ENCODE measurements at regions not wholly inside any gene's neighbourhood (a gene's known extent, or its start where the extent isn't known, plus 50 kb on each side); places are given as distances from the start of the nearest gene placed in this dataset.
"Not testable (repeated sequence)": the region's sequence is repeated elsewhere in the genome, so short reads cannot be mapped to it uniquely, and the experiment has no call there.

GRCh38 chr5:158602981-158603380 lies 496.7 kb downstream of the EBF1 start:
- DNase-seq (ENCODE audit: low spot score): no peak

GRCh38 chr5:158601118-158601517 lies 498.6 kb downstream of the EBF1 start:
- no peak for DNase-seq (ENCODE audit: low spot score)

- DNase-seq (ENCODE audit: low spot score): no peak
Observed at GRCh38 chr5:158600679-158601078, 499.0 kb downstream of the EBF1 start.

GRCh38 chr5:158599157-158599556 lies 500.6 kb downstream of the EBF1 start:
- no peak for DNase-seq (ENCODE audit: low spot score)

- DNase-seq (ENCODE audit: low spot score): no peak
Observed at GRCh38 chr5:158594595-158595242, 505.0 kb downstream of the EBF1 start.

- DNase-seq (ENCODE audit: low spot score): no peak
Observed at GRCh38 chr5:158593925-158594324, 505.8 kb downstream of the EBF1 start.

GRCh38 chr5:158591301-158591863 lies 508.3 kb downstream of the EBF1 start:
- no peak for DNase-seq (ENCODE audit: low spot score)

GRCh38 chr5:158590746-158591300 lies 508.9 kb downstream of the EBF1 start:
- DNase-seq (ENCODE audit: low spot score): no peak

- DNase-seq (ENCODE audit: low spot score): no peak
Observed at GRCh38 chr5:158589939-158590338, 509.8 kb downstream of the EBF1 start.

GRCh38 chr5:158588617-158589016 lies 511.1 kb downstream of the EBF1 start:
- DNase-seq (ENCODE audit: low spot score): no peak

- no peak for DNase-seq (ENCODE audit: low spot score)
Observed at GRCh38 chr5:158586054-158586453, 513.7 kb downstream of the EBF1 start.

GRCh38 chr5:158582669-158583068 lies 517.0 kb downstream of the EBF1 start:
- DNase-seq (ENCODE audit: low spot score): not testable (repeated sequence)

GRCh38 chr5:158573829-158574228 lies 525.9 kb downstream of the EBF1 start:
- DNase-seq (ENCODE audit: low spot score): no peak

- no peak for DNase-seq (ENCODE audit: low spot score)
Observed at GRCh38 chr5:158570502-158570901, 529.2 kb downstream of the EBF1 start.

GRCh38 chr5:158569534-158569933 lies 530.2 kb downstream of the EBF1 start:
- no peak for DNase-seq (ENCODE audit: low spot score)

GRCh38 chr5:158565017-158565789 lies 534.5 kb downstream of the EBF1 start:
- no peak for DNase-seq (ENCODE audit: low spot score)

- no peak for DNase-seq (ENCODE audit: low spot score)
Observed at GRCh38 chr5:158563760-158564390, 535.8 kb downstream of the EBF1 start.

- DNase-seq (ENCODE audit: low spot score): no peak
Observed at GRCh38 chr5:158561562-158562190, 538.0 kb downstream of the EBF1 start.

- peak; percentile 5 for DNase-seq (ENCODE audit: low spot score)
Observed at GRCh38 chr5:158560170-158560569, 539.5 kb downstream of the EBF1 start.

- DNase-seq (ENCODE audit: low spot score): no peak
Observed at GRCh38 chr5:158559643-158560042, 540.1 kb downstream of the EBF1 start.

GRCh38 chr5:158559066-158559465 lies 540.6 kb downstream of the EBF1 start:
- no peak for DNase-seq (ENCODE audit: low spot score)

- DNase-seq (ENCODE audit: low spot score): no peak
Observed at GRCh38 chr5:158553962-158554336, 545.8 kb downstream of the EBF1 start.
